Liver (tissue), 8 donors: ENCODE measurements at regions not wholly inside any gene's neighbourhood (a gene's known extent, or its start where the extent isn't known, plus 50 kb on each side); places are given as distances from the start of the nearest gene placed in this dataset.

Source experiments
- DNase-seq: peaks from one replicate; pipeline ENCODE4 v3.0.0-alpha.2; 2017; ENCODE audit warnings: low spot score
- H3K27ac ChIP-seq, 2 donors: one replicate each; pipeline ENCODE4 v1.7.0; 2013; ENCODE audit warnings: inconsistent platforms in 2 of 2, low read length in 2 of 2, control low read depth in 1 of 2, low read depth in 1 of 2, mild to moderate bottlenecking in 1 of 2
- H3K27me3 ChIP-seq, 4 donors: one replicate each; pipeline versions ENCODE4 v1.6.1 to v1.7.0; 2013; ENCODE audit warnings: low read length in 3 of 4, inconsistent platforms in 1 of 4, mild to moderate bottlenecking in 1 of 4, moderate library complexity in 1 of 4; ENCODE audit not compliant: control insufficient read depth in 4 of 4, insufficient read depth in 4 of 4
- H3K36me3 ChIP-seq, 4 donors: one replicate each; pipeline versions ENCODE4 v1.6.1 to v1.7.0; 2013; ENCODE audit warnings: low read length in 3 of 4, mild to moderate bottlenecking in 3 of 4, low read depth in 1 of 4, moderate library complexity in 1 of 4; ENCODE audit not compliant: control insufficient read depth in 4 of 4, insufficient read depth in 3 of 4
- H3K4me1 ChIP-seq, 4 donors: one replicate each; pipeline versions ENCODE4 v1.6.1 to v1.7.0; 2013; ENCODE audit warnings: low read length in 3 of 4, mild to moderate bottlenecking in 3 of 4, moderate library complexity in 1 of 4; ENCODE audit not compliant: control insufficient read depth in 4 of 4, insufficient read depth in 4 of 4
- H3K4me3 ChIP-seq, 3 donors: one replicate each; pipeline versions ENCODE4 v1.6.1 to v1.7.0; 2013; ENCODE audit warnings: low read length in 3 of 3, control low read depth in 1 of 3, low read depth in 1 of 3, mild to moderate bottlenecking in 1 of 3
- H3K9ac ChIP-seq, 2 donors: one replicate each; pipeline ENCODE4 v1.7.0; 2013; ENCODE audit warnings: low read length in 2 of 2, mild to moderate bottlenecking in 2 of 2, moderate library complexity in 2 of 2, control low read depth in 1 of 2, low read depth in 1 of 2
- H3K9me3 ChIP-seq, 4 donors: one replicate each; pipeline versions ENCODE4 v1.6.1 to v1.7.0; 2013; ENCODE audit warnings: low read length in 3 of 4; ENCODE audit not compliant: control insufficient read depth in 4 of 4
- ATF3 ChIP-seq: IDR thresholded peaks from 2 replicates; pipeline ENCODE4 v1.6.1; 2016; ENCODE audit warnings: antibody characterized with exemption
- CTCF ChIP-seq: fragments of 150-350 bp; IDR thresholded peaks from 2 replicates; pipeline ENCODE4 v1.5.1; 2017; ENCODE audit warnings: improper control_type of control experiment, low read depth, low read length; ENCODE audit not compliant: missing input control
- EGR1 ChIP-seq, 2 donors: IDR thresholded peaks; 2 replicates each; pipeline ENCODE4 v1.6.1; 2016 to 2018; ENCODE audit warnings: antibody characterized with exemption in 2 of 2, low read depth in 2 of 2
- FOXA2 ChIP-seq: IDR thresholded peaks from 2 replicates; pipeline ENCODE4 v1.6.1; 2016; ENCODE audit warnings: antibody characterized with exemption
- HNF4A ChIP-seq, 2 donors: conservative IDR thresholded peaks; 2 replicates each; pipeline ENCODE4 v1.6.1; 2016; ENCODE audit warnings: antibody characterized with exemption in 2 of 2, mild to moderate bottlenecking in 2 of 2
- HNF4G ChIP-seq: IDR thresholded peaks from 2 replicates; pipeline ENCODE4 v1.6.1; 2016; ENCODE audit warnings: antibody characterized with exemption
- MAX ChIP-seq: IDR thresholded peaks from 2 replicates; pipeline ENCODE4 v1.6.1; 2016; ENCODE audit warnings: antibody characterized with exemption
- NR2F2 ChIP-seq: IDR thresholded peaks from 2 replicates; pipeline ENCODE4 v1.6.1; 2016; ENCODE audit warnings: antibody characterized with exemption
- RAD21 ChIP-seq, 2 donors: IDR thresholded peaks; 2 replicates each; pipeline ENCODE4 v1.6.1; 2016; ENCODE audit warnings: antibody characterized with exemption in 2 of 2, mild to moderate bottlenecking in 2 of 2
- REST ChIP-seq: IDR thresholded peaks from 2 replicates; pipeline ENCODE4 v1.6.1; 2016; ENCODE audit warnings: antibody characterized with exemption, mild to moderate bottlenecking
- RXRA ChIP-seq, 2 donors: IDR thresholded peaks; 2 replicates each; pipeline ENCODE4 v1.6.1; 2017 to 2018; ENCODE audit warnings: antibody characterized with exemption in 2 of 2, mild to moderate bottlenecking in 1 of 2
- SP1 ChIP-seq: IDR thresholded peaks from 2 replicates; pipeline ENCODE4 v1.6.1; 2018; ENCODE audit warnings: antibody characterized with exemption, mild to moderate bottlenecking
- TAF1 ChIP-seq: conservative IDR thresholded peaks from 2 replicates; pipeline ENCODE4 v1.6.1; 2016; ENCODE audit warnings: antibody characterized with exemption, mild to moderate bottlenecking
- YY1 ChIP-seq: IDR thresholded peaks from 2 replicates; pipeline ENCODE4 v1.6.1; 2016; ENCODE audit warnings: antibody characterized with exemption, mild to moderate bottlenecking
- ZBTB33 ChIP-seq: IDR thresholded peaks from 2 replicates; pipeline ENCODE4 v1.6.1; 2016; ENCODE audit warnings: antibody characterized with exemption
- WGBS: extraction: QIAGEN DNeasy Blood & Tissue Kit; methylation state at CpG from one replicate; pipeline ENCODE4 v1.1.7; 2013; 5-methylcytosine and 5-hydroxymethylcytosine counted together
- donor health status: healthy.
- donor health status: healthy.
- donor health status: healthy.
- donor health status: healthy.
- donor health status: healthy.

- Histone ChIP-seq H3K4me1 (no peaks in the 10 kb centered on the region), H3K36me3 (no peaks in the 10 kb centered on the region), H3K27me3 (peaks cover 0 to 14% (median 2%) of the 10 kb centered on the region in 4 donors), H3K4me3 (no peak overlapping the region), H3K9ac (no peak overlapping the region), H3K9me3 (no peaks in the 10 kb centered on the region), H3K27ac (no peak overlapping the region)
- no peak for TF ChIP-seq MAX
- TF ChIP-seq RAD21 (IDR thresholded peaks at IDR 0.05) = no peak
- no peak for TF ChIP-seq CTCF
- TF ChIP-seq HNF4A (conservative IDR thresholded peaks at IDR 0.05) = no peak
- no peak for TF ChIP-seq ATF3
- TF ChIP-seq REST = no peak
- TF ChIP-seq FOXA2 = no peak
- no peak for TF ChIP-seq HNF4G
- no peak for TF ChIP-seq NR2F2
- no peak for TF ChIP-seq ZBTB33
- TF ChIP-seq RXRA (IDR thresholded peaks at IDR 0.05) = no peak
- TF ChIP-seq EGR1 (IDR thresholded peaks at IDR 0.05; ENCODE audit: low read depth in 2 of 2) = no peak
- TF ChIP-seq YY1 = no peak
- no peak for TF ChIP-seq SP1
- TF ChIP-seq TAF1 = no peak
- 86% methylated on average over 10 of the region's 10 CpGs for WGBS
- DNase-seq = no peak
Observed at GRCh38 chr16:86049641-86050040, 150.7 kb downstream of the IRF8 start.

GRCh38 chr16:86050111-86050510 is 151.1 kb downstream of the IRF8 start:
- Histone ChIP-seq H3K4me3 (no peak overlapping the region), H3K36me3 (no peaks in the 10 kb centered on the region), H3K27me3 (peaks cover 0 to 14% (median 2%) of the 10 kb centered on the region in 4 donors), H3K27ac (no peak overlapping the region), H3K9ac (no peak overlapping the region), H3K9me3 (no peaks in the 10 kb centered on the region), H3K4me1 (no peaks in the 10 kb centered on the region)
- no peak for DNase-seq
- no peak for TF ChIP-seq NR2F2
- WGBS = 82% methylated on average over 8 of the region's 8 CpGs
